Coronary artery (tissue), 2 donors: ENCODE measurements at regions not wholly inside any gene's neighbourhood (a gene's known extent, or its start where the extent isn't known, plus 50 kb on each side); places are given as distances from the start of the nearest gene placed in this dataset.
"Not testable (repeated sequence)": the region's sequence is repeated elsewhere in the genome, so short reads cannot be mapped to it uniquely, and the experiment has no call there.

ENCODE experiments used
- DNase-seq: peaks from one replicate; pipeline ENCODE4 v3.0.0-alpha.2; 2017; ENCODE audit warnings: low spot score
- H3K27ac ChIP-seq, 2 donors: fragments of 200-600 bp; sonication (generic); one replicate each; pipeline ENCODE4 v1.5.1; 2016 to 2019
- H3K4me3 ChIP-seq: fragments of 200-600 bp; sonication (generic); 2 replicates; pipeline ENCODE4 v1.5.1; 2016; ENCODE audit warnings: mild to moderate bottlenecking, moderate library complexity
- TF ChIP-seq, protein P1 (sequence below): fragments of 200-600 bp; sonication (generic); IDR thresholded peaks from one replicate; pipeline ENCODE4 v1.5.1; 2019; ENCODE audit warnings: antibody characterized with exemption

DNA sequence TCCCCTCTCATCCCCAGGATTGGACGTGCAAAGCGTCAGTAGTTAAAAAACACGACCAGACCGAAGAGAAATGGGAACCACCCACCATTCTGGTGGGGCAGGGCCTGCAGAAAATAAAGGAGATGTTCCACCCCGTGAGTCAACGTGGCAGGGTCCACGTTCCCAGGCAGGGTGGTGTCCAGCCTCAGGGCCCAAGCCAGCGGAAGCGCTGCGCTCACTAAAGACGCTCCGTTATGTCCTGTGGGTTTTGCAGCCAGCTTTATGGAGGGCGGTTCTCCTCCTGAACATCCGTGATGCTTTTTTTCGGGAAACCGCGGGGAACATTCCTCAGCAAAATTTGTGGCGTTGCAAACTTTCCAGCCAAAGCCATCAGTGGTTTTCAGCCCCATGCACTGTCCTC lies 93.4 kb upstream of the SHOX start:
- DNase-seq = no peak

DNA sequence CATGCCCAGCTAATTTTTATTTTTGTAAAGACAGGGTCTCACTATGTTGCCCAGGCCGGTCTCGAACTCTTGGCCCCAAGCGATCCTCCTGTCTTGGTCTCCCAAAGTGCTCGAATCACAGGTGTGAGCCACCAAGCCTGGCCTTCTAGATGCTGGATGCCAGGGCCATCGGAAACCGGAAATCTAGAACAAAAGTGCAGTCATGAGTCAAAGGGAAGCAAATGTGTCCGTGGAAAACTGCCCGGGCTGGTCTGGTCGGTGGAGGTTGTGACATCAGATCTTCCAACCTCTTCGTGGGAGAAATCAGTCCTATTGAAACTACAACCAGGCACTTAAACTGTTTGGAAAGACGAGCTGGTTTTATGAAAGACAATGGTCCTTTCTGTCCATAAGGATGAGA lies 92.3 kb upstream of the SHOX start:
- no peak for DNase-seq
- Histone ChIP-seq H3K4me3 (no peak overlapping the region), H3K27ac (no peak overlapping the region)
- TF ChIP-seq, protein P1, sequence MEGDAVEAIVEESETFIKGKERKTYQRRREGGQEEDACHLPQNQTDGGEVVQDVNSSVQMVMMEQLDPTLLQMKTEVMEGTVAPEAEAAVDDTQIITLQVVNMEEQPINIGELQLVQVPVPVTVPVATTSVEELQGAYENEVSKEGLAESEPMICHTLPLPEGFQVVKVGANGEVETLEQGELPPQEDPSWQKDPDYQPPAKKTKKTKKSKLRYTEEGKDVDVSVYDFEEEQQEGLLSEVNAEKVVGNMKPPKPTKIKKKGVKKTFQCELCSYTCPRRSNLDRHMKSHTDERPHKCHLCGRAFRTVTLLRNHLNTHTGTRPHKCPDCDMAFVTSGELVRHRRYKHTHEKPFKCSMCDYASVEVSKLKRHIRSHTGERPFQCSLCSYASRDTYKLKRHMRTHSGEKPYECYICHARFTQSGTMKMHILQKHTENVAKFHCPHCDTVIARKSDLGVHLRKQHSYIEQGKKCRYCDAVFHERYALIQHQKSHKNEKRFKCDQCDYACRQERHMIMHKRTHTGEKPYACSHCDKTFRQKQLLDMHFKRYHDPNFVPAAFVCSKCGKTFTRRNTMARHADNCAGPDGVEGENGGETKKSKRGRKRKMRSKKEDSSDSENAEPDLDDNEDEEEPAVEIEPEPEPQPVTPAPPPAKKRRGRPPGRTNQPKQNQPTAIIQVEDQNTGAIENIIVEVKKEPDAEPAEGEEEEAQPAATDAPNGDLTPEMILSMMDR = no peak

More for the DNA sequence above, 93.4 kb upstream of the SHOX start:
- no peak overlapping the region for H3K4me3 ChIP-seq
- H3K27ac ChIP-seq = no peak overlapping the region
- TF ChIP-seq, protein P1 = no peak

DNA sequence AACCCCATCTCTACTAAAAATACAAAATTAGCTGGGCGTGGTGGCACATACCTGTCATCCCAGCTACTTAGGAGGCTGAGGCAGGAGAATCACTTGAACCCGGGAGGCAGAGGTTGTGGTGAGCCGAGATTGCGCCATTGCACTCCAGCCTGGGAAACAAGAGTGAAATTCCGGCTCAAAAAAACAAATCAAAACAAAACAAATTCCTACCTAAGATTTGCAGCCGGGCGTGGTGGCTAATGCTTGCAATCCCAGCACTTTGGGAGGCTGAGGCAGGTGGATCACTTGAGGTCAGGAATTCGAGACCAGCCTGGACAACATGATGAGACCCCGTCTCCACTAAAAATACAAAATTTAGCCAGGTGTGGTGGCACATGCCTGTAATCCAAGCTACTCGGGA lies 89.6 kb upstream of the SHOX start:
- not testable (repeated sequence) for DNase-seq

GRCh38 chrX:542179-542578 lies 88.4 kb upstream of the SHOX start:
- no peak for DNase-seq
- H3K4me3 ChIP-seq = no peak overlapping the region
- TF ChIP-seq, protein P1 = no peak
- no peak overlapping the region for H3K27ac ChIP-seq

More for the DNA sequence above, 89.6 kb upstream of the SHOX start:
- H3K27ac ChIP-seq, H3K4me3 ChIP-seq: not testable (repeated sequence)

- no peak for DNase-seq
- Histone ChIP-seq H3K27ac (no peak overlapping the region), H3K4me3 (no peak overlapping the region)
- TF ChIP-seq, protein P1 = no peak
Observed at GRCh38 chrX:545452-545885, 85.1 kb upstream of the SHOX start.

GRCh38 chrX:550514-550913 lies 80.1 kb upstream of the SHOX start:
- TF ChIP-seq, protein P1 = no peak
- no peak overlapping the region for H3K4me3 ChIP-seq
- H3K27ac ChIP-seq = no peak overlapping the region
- DNase-seq = no peak

DNA sequence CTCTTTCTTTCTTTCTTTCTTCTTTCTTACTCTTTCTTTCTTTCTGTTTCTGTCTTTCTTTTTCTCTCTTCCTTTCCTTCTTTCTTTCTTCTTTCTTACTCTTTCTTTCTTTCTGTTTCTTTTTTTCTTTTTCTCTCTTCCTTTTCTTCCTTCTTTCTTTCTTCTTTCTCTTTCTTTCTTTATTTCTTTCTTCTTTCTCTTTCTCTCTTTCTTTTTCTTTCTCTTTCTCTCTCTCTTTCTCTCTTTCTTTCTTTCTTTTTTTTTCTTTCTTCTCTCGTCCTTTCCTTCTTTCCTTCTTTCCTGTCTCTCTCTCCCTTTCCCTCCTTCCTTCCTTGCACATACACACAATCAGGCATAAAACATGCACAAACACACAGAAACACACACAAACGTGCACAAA lies 79.3 kb upstream of the SHOX start:
- TF ChIP-seq, protein P1 = no peak
- Histone ChIP-seq H3K4me3 (no peak overlapping the region), H3K27ac (no peak overlapping the region)
- no peak for DNase-seq

- no peak for DNase-seq
- TF ChIP-seq, protein P1 = no peak
- H3K4me3 ChIP-seq = no peak overlapping the region
Observed at GRCh38 chrX:552496-552895, 78.1 kb upstream of the SHOX start.

More at GRCh38 chrX:552496-552895, 78.1 kb upstream of the SHOX start:
- no peak overlapping the region for H3K27ac ChIP-seq
